GM12878 (cell line): ENCODE measurements at regions not wholly inside any gene's neighbourhood (a gene's known extent, or its start where the extent isn't known, plus 50 kb on each side); places are given as distances from the start of the nearest gene placed in this dataset.

Experiments used
- ATAC-seq: fragments of 200-7000 bp; cut with Tn5 transposase; 3 replicates; pipeline ENCODE4 v1.9.1; 2020; ENCODE audit warnings: mild to moderate bottlenecking, moderate library complexity
- BruUV-seq: library from RNA; stranded (reverse); fragments of 400-500 nt; replicated peaks from 2 replicates; lab custom pipeline; 2021; lab: Mats Ljungman, UMichigan
- CTCF ChIA-PET: fragments of 300-600 bp; sonication (Branson Sonifier 250); formaldehyde crosslinking; extraction: SDS; loops from one replicate; lab custom pipeline; 2021; ENCODE audit warnings: inconsistent platforms; lab: Yijun Ruan, JAX
- POLR2A ChIA-PET: fragments of 350-600 bp; formaldehyde crosslinking; extraction: SDS; loops from one replicate; lab custom pipeline; 2021; ENCODE audit warnings: inconsistent platforms; lab: Charles Lee
- RAD21 ChIA-PET: fragments of 300-600 bp; sonication (Branson Sonifier 250); formaldehyde crosslinking; loops from one replicate; lab custom pipeline; 2023; ENCODE audit warnings: antibody characterized with exemption; ENCODE audit not compliant: unreplicated experiment; lab: Charles Lee
- SMC1A ChIA-PET: fragments of 300-600 bp; sonication (Branson Sonifier 250); formaldehyde crosslinking; loops from one replicate; lab custom pipeline; 2023; ENCODE audit not compliant: unreplicated experiment, uncharacterized antibody; lab: Charles Lee
- DNase-seq: peaks from one replicate; pipeline ENCODE4 v3.0.0-alpha.2; 2011; ENCODE audit warnings: low read depth, low spot score
- FAIRE-seq: peaks from 3 replicates; lab custom pipeline; 2011; peaks lifted over from hg19 to GRCh38; lab: Jason Lieb, UNC
- H2AFZ ChIP-seq: 2 replicates; pipeline ENCODE4 v1.6.0; 2011; ENCODE audit warnings: low read depth, low read length, control low read depth; ENCODE audit not compliant: control insufficient read depth
- H3K27ac ChIP-seq: 2 replicates; pipeline ENCODE4 v1.5.1; 2011; ENCODE audit warnings: control low read depth; ENCODE audit not compliant: control insufficient read depth, insufficient read depth
- H3K27me3 ChIP-seq, 2 experiments: replicated peaks in 1 of 2; 2 replicates each; pipeline versions ENCODE4 v1.6.0 to v1.6.1; 2011; ENCODE audit warnings: low read length in 1 of 2; ENCODE audit not compliant: control insufficient read depth in 2 of 2, insufficient read depth in 2 of 2
- H3K36me3 ChIP-seq, 2 experiments: 2 replicates each; pipeline ENCODE4 v1.5.1; 2011; ENCODE audit warnings: low read length in 1 of 2; ENCODE audit not compliant: control insufficient read depth in 2 of 2, insufficient read depth in 2 of 2
- H3K4me1 ChIP-seq: 2 replicates; pipeline ENCODE4 v1.6.1; 2011; ENCODE audit warnings: mild to moderate bottlenecking, low read length, moderate library complexity, mixed read lengths; ENCODE audit not compliant: control insufficient read depth, insufficient read depth
- H3K4me2 ChIP-seq: 2 replicates; pipeline ENCODE4 v1.6.0; 2011; ENCODE audit warnings: control low read depth; ENCODE audit not compliant: control insufficient read depth, insufficient read depth
- H3K4me3 ChIP-seq: fragments of 200-600 bp; sonication (generic); 2 replicates; pipeline ENCODE4 v1.5.1; 2016
- H3K79me2 ChIP-seq: 2 replicates; pipeline ENCODE4 v1.6.0; 2011; ENCODE audit warnings: low read length; ENCODE audit not compliant: control insufficient read depth, insufficient read depth
- H3K9ac ChIP-seq: 2 replicates; pipeline ENCODE4 v1.8.0; 2011; ENCODE audit warnings: low read length, control low read depth, mixed read lengths; ENCODE audit not compliant: control insufficient read depth, insufficient read depth
- H3K9me3 ChIP-seq: replicated peaks from 3 replicates; pipeline ENCODE4 v1.5.1; 2011; ENCODE audit warnings: mild to moderate bottlenecking, low read length; ENCODE audit not compliant: control insufficient read depth, insufficient read depth
- H4K20me1 ChIP-seq: 2 replicates; pipeline ENCODE4 v1.6.0; 2011; ENCODE audit not compliant: control insufficient read depth, insufficient read depth
- ATF7 ChIP-seq: fragments of 450-650 bp; IDR thresholded peaks from 2 replicates; pipeline ENCODE4 v1.6.1; 2016; ENCODE audit warnings: low read depth, mild to moderate bottlenecking
- BMI1 ChIP-seq: fragments of 450-650 bp; IDR thresholded peaks from 2 replicates; pipeline ENCODE4 v1.6.1; 2016; ENCODE audit warnings: mild to moderate bottlenecking, moderate library complexity, borderline replicate concordance
- EZH2 ChIP-seq: IDR thresholded peaks from 2 replicates; pipeline ENCODE4 v1.6.1; 2012; ENCODE audit warnings: low read depth, mild to moderate bottlenecking, control low read depth, inconsistent platforms, low read length, borderline replicate concordance; ENCODE audit not compliant: control insufficient read depth
- FOXK2 ChIP-seq: fragments of 450-650 bp; IDR thresholded peaks from 2 replicates; pipeline ENCODE4 v1.6.1; 2017; ENCODE audit warnings: mild to moderate bottlenecking, moderate library complexity
- HCFC1 ChIP-seq: fragments of 150-350 bp; IDR thresholded peaks from 2 replicates; pipeline ENCODE4 v1.6.1; 2014; ENCODE audit warnings: low read length
- IKZF2 ChIP-seq, 2 experiments: fragments of 450-650 bp; IDR thresholded peaks; 2 replicates each; pipeline ENCODE4 v1.6.1; 2017; ENCODE audit warnings: mild to moderate bottlenecking in 2 of 2, moderate library complexity in 2 of 2
- KAT2A ChIP-seq: conservative IDR thresholded peaks from 2 replicates; pipeline ENCODE4 v1.6.1; 2011; ENCODE audit warnings: low read depth, low read length; ENCODE audit not compliant: control insufficient read depth
- MEF2B ChIP-seq: fragments of 450-650 bp; IDR thresholded peaks from 2 replicates; pipeline ENCODE4 v1.6.1; 2018; ENCODE audit warnings: mild to moderate bottlenecking, moderate library complexity; ENCODE audit not compliant: partially characterized antibody, poor library complexity, severe bottlenecking
- MTA2 ChIP-seq: fragments of 450-650 bp; IDR thresholded peaks from 2 replicates; pipeline ENCODE4 v1.6.1; 2016; ENCODE audit warnings: low read depth, mild to moderate bottlenecking, moderate library complexity
- NBN ChIP-seq: fragments of 450-650 bp; IDR thresholded peaks from 2 replicates; pipeline ENCODE4 v1.6.1; 2016
- NFYB ChIP-seq: IDR thresholded peaks from 2 replicates; pipeline ENCODE4 v1.6.1; 2011; ENCODE audit warnings: low read depth, mild to moderate bottlenecking, low read length, improper control_type of control experiment, moderate library complexity; ENCODE audit not compliant: insufficient read depth
- TAF1 ChIP-seq: IDR thresholded peaks from 2 replicates; pipeline ENCODE4 v1.6.1; 2011; ENCODE audit warnings: mild to moderate bottlenecking, low read depth, low read length, borderline replicate concordance
- WGBS: methylation state at CpG from one replicate; pipeline ENCODE4 v1.1.6; 2016; ENCODE audit warnings: low lambda C conversion rate; ENCODE audit not compliant: insufficient replicate concordance, insufficient coverage; ENCODE audit errors: missing lambda C conversion rate; 5-methylcytosine and 5-hydroxymethylcytosine counted together
- in situ Hi-C: fragments of 300-500 bp; cut with MboI; formaldehyde crosslinking; loops from 9 replicates; pipeline ENCODE4 v1.14.3; 2018; ENCODE audit warnings: mixed read lengths
- intact Hi-C: fragments of 100-400 bp; cut with micrococcal nuclease; formaldehyde crosslinking; loops from one replicate; pipeline ENCODE4 v1.14.2; 2022; ENCODE audit not compliant: unreplicated experiment
- TF ChIP-seq, protein P1 (sequence below): IDR thresholded peaks from 2 replicates; pipeline ENCODE4 v1.6.1; 2012; ENCODE audit warnings: improper control_type of control experiment, low read depth, low read length; ENCODE audit not compliant: insufficient replicate concordance
- TF ChIP-seq, protein P2 (sequence below): fragments of 450-650 bp; IDR thresholded peaks from 2 replicates; pipeline ENCODE4 v1.6.1; 2017; ENCODE audit warnings: mild to moderate bottlenecking
- TF ChIP-seq, protein P3 (sequence below): IDR thresholded peaks from 2 replicates; pipeline ENCODE4 v1.6.1; 2011; ENCODE audit warnings: borderline replicate concordance, low read depth, mild to moderate bottlenecking, moderate library complexity, mixed read lengths, low read length; ENCODE audit not compliant: insufficient read depth; ENCODE audit errors: extremely low read length

DNA sequence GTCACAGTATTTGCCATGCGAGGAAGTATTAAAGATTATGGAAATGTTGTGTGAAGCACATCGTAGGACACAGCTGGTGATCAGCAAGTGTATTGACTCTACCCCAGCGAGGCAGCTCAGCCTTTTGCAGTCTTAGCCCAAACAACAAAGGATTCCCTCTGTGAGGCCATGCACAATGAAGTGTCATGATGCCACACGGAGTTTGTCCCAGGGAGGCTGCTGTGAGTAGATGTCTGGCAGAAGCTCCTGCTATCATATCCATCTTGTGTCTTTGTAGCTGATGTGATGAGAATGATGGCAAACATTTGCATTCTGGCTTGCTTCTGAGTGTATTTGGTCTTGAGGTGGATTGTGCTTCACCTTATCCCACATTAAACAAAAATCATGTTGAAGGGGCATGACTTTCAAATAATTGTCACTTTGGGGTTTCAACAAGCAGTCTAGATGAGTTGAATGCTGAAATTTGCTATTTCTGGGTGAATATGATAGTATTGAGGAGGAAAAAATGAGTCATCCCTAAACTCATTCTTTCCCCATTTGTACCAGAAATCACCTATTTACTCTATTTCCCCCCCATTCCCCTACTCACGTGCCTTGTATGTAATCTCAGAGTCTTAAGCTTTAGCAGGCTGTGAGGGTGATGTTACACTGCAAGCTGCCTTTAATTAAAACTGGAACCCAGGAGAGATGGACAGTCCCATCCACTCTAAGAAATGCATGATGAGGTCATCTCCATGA is 273.5 kb downstream of the RNF144A start (continued):
- no peak; a peak in 1 of 4 replicates for TF ChIP-seq IKZF2 (IDR thresholded peaks at IDR 0.05)
- TF ChIP-seq, all 136 proteins: peak for 5

DNA sequence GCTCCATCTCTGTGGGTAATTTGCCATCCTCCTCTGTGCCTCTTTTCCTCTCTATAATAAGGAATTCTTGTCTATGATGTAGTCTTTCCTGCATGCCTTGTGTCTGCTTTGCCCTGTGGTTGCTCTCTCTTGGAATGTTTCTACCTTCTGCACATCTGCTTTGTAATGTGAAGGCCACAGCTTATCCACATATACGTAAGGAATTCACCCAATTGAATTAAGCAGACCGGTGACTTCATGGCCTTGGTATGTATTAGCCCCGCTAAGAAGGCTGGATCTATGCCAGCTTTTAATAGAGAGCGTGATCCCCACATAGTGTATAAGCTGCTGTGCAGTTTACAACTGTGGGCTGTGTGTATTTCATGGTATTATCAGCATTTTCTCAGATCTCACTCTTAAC is 274.7 kb downstream of the RNF144A start:
- WGBS: 55% methylated on average over 4 of the region's 4 CpGs

More for the DNA sequence above, 274.7 kb downstream of the RNF144A start:
- no peaks in the 10 kb centered on the region for H4K20me1 ChIP-seq
- ATAC-seq (no peak), FAIRE-seq (no peak), DNase-seq (no peak)
- H3K36me3 ChIP-seq: no peaks in the 10 kb centered on the region
- H3K4me1 ChIP-seq: no peaks in the 10 kb centered on the region
- no peaks in the 10 kb centered on the region for H3K27me3 ChIP-seq
- ChIA-PET POLR2A (no interaction called here), RAD21 (interaction anchor here (0.7 kb wide), 1 partner anchor 94 kb away, joined by 3 read pairs; no protein-coding TSS in a partner anchor), SMC1A (no interaction called here), CTCF (interaction anchor here (0.8 to 3.0 kb wide), 2 partner anchors 10 to 12 kb away, joined by 3 to 11 read pairs; no protein-coding TSS in a partner anchor)
- in situ Hi-C loops (no loop called here), intact Hi-C loops (no loop called here)
- no peak overlapping the region for H3K27ac ChIP-seq
- no peak overlapping the region for H2AFZ ChIP-seq
- H3K4me2 ChIP-seq: no peak overlapping the region
- BruUV-seq: no TSS peak
- H3K9me3 ChIP-seq: no peaks in the 10 kb centered on the region
- no peak overlapping the region for H3K4me3 ChIP-seq
- no peak overlapping the region for H3K9ac ChIP-seq
- TF ChIP-seq TAF1 (no peak), EZH2 (no peak), NBN (no peak), FOXK2 (no peak), BMI1 (no peak), HCFC1 (no peak), MEF2B (no peak), NFYB (no peak), ATF7 (no peak), MTA2 (no peak), KAT2A (no peak)
- TF ChIP-seq, protein P1, sequence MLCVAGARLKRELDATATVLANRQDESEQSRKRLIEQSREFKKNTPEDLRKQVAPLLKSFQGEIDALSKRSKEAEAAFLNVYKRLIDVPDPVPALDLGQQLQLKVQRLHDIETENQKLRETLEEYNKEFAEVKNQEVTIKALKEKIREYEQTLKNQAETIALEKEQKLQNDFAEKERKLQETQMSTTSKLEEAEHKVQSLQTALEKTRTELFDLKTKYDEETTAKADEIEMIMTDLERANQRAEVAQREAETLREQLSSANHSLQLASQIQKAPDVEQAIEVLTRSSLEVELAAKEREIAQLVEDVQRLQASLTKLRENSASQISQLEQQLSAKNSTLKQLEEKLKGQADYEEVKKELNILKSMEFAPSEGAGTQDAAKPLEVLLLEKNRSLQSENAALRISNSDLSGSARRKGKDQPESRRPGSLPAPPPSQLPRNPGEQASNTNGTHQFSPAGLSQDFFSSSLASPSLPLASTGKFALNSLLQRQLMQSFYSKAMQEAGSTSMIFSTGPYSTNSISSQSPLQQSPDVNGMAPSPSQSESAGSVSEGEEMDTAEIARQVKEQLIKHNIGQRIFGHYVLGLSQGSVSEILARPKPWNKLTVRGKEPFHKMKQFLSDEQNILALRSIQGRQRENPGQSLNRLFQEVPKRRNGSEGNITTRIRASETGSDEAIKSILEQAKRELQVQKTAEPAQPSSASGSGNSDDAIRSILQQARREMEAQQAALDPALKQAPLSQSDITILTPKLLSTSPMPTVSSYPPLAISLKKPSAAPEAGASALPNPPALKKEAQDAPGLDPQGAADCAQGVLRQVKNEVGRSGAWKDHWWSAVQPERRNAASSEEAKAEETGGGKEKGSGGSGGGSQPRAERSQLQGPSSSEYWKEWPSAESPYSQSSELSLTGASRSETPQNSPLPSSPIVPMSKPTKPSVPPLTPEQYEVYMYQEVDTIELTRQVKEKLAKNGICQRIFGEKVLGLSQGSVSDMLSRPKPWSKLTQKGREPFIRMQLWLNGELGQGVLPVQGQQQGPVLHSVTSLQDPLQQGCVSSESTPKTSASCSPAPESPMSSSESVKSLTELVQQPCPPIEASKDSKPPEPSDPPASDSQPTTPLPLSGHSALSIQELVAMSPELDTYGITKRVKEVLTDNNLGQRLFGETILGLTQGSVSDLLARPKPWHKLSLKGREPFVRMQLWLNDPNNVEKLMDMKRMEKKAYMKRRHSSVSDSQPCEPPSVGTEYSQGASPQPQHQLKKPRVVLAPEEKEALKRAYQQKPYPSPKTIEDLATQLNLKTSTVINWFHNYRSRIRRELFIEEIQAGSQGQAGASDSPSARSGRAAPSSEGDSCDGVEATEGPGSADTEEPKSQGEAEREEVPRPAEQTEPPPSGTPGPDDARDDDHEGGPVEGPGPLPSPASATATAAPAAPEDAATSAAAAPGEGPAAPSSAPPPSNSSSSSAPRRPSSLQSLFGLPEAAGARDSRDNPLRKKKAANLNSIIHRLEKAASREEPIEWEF: no peak
- TF ChIP-seq, protein P2, sequence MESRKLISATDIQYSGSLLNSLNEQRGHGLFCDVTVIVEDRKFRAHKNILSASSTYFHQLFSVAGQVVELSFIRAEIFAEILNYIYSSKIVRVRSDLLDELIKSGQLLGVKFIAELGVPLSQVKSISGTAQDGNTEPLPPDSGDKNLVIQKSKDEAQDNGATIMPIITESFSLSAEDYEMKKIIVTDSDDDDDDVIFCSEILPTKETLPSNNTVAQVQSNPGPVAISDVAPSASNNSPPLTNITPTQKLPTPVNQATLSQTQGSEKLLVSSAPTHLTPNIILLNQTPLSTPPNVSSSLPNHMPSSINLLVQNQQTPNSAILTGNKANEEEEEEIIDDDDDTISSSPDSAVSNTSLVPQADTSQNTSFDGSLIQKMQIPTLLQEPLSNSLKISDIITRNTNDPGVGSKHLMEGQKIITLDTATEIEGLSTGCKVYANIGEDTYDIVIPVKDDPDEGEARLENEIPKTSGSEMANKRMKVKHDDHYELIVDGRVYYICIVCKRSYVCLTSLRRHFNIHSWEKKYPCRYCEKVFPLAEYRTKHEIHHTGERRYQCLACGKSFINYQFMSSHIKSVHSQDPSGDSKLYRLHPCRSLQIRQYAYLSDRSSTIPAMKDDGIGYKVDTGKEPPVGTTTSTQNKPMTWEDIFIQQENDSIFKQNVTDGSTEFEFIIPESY: no peak
- TF ChIP-seq, protein P3, sequence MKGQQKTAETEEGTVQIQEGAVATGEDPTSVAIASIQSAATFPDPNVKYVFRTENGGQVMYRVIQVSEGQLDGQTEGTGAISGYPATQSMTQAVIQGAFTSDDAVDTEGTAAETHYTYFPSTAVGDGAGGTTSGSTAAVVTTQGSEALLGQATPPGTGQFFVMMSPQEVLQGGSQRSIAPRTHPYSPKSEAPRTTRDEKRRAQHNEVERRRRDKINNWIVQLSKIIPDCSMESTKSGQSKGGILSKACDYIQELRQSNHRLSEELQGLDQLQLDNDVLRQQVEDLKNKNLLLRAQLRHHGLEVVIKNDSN: no peak
- no peaks in the 10 kb centered on the region for H3K79me2 ChIP-seq
